Sigmoid colon (tissue), 6 donors: ENCODE measurements at regions not wholly inside any gene's neighbourhood (a gene's known extent, or its start where the extent isn't known, plus 50 kb on each side); places are given as distances from the start of the nearest gene placed in this dataset.
"Not testable (repeated sequence)": the region's sequence is repeated elsewhere in the genome, so short reads cannot be mapped to it uniquely, and the experiment has no call there.

Experiments
- DNase-seq: peaks from one replicate; pipeline ENCODE4 v3.0.0-alpha.2; 2019
- H3K27ac ChIP-seq, 4 donors: fragments of 200-600 bp; sonication (generic); one replicate each; pipeline ENCODE4 v1.5.1; 2016 to 2019; ENCODE audit warnings: mild to moderate bottlenecking in 1 of 4
- H3K27me3 ChIP-seq, 3 donors: fragments of 200-600 bp; sonication (generic); one replicate each; pipeline ENCODE4 v1.5.1; 2019; ENCODE audit warnings: mild to moderate bottlenecking in 1 of 3
- H3K36me3 ChIP-seq, 4 donors: fragments of 200-600 bp; sonication (generic); one replicate each; pipeline ENCODE4 v1.5.1; 2016 to 2019
- H3K4me1 ChIP-seq, 4 donors: fragments of 200-600 bp; sonication (generic); one replicate each; pipeline ENCODE4 v1.5.1; 2017 to 2019
- H3K4me3 ChIP-seq, 4 donors: fragments of 200-600 bp; sonication (generic); one replicate each; pipeline ENCODE4 v1.5.1; 2017 to 2019; ENCODE audit warnings: mild to moderate bottlenecking in 2 of 4, moderate library complexity in 1 of 4
- H3K9me3 ChIP-seq, 4 donors: fragments of 200-600 bp in 3 of 4; sonication (generic) in 3 of 4; one replicate each; pipeline versions ENCODE4 v1.5.1 to v1.6.1; 2013 to 2019
- EP300 ChIP-seq, 4 donors: sonication (generic); formaldehyde crosslinking; IDR thresholded peaks; one replicate each; pipeline ENCODE4 v1.6.1; 2017; ENCODE audit warnings: antibody characterized with exemption in 4 of 4
- POLR2A ChIP-seq, 2 donors: fragments of 450-650 bp; IDR thresholded peaks; one replicate each; pipeline ENCODE4 v1.6.1; 2016; ENCODE audit warnings: antibody characterized with exemption in 2 of 2, mild to moderate bottlenecking in 2 of 2, moderate library complexity in 2 of 2
- POLR2AphosphoS5 ChIP-seq, 4 donors: sonication (generic); formaldehyde crosslinking; IDR thresholded peaks; one replicate each; pipeline ENCODE4 v1.6.1; 2017; ENCODE audit warnings: antibody characterized with exemption in 4 of 4
- WGBS, 2 donors: extraction: QIAGEN DNeasy Blood & Tissue Kit; methylation state at CpG; one replicate each; pipeline ENCODE4 v1.1.7; 2013; 5-methylcytosine and 5-hydroxymethylcytosine counted together
- intact Hi-C: fragments of 100-400 bp; cut with DNase I; formaldehyde crosslinking; loops from one replicate; pipeline ENCODE4 v1.15.1; 2023
- TF ChIP-seq, protein P1 (sequence below), 4 experiments: fragments of 450-650 bp in 3 of 4; fragments of 200-600 bp in 1 of 4; IDR thresholded peaks; one replicate each; pipeline ENCODE4 v1.5.1; 2016 to 2019; ENCODE audit warnings: antibody characterized with exemption in 4 of 4, mild to moderate bottlenecking in 3 of 4, moderate library complexity in 2 of 4
- donor health status: healthy with polysubstance abuse.
- donor health status: healthy.

DNA sequence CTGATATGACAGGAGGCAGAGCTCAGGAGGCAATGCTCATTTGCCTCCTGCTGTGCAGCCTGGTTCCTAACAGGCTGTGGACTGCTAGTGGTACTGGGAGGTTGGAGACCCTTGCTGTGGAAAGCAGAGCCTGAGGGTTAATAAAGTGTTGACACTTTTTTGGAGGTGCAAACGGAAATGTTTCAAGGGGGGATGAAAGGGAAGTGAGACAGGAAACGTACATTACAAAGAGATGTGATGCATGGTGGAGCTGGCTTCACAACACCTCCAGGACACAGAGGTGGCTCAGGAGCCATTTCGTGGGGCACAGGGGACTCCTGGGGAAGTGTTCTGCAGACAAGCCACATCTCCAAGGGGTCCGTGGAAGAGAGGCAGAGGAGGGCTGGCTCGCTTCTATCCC, 137.6 kb upstream of the SVIL start:
- WGBS, 2 donors = 62 to 86% methylated on average over 5 of the region's 5 CpGs
- Histone ChIP-seq H3K27me3 (no peaks in the 10 kb centered on the region), H3K4me3 (no peak overlapping the region), H3K27ac (peak overlapping the region in 3 of 4 donors; percentile 36 to 76 (median 70)), H3K9me3 (no peaks in the 10 kb centered on the region), H3K36me3 (no peaks in the 10 kb centered on the region), H3K4me1 (peaks cover 0 to 34% (median 22%) of the 10 kb centered on the region in 4 donors)
- no peak for DNase-seq
- TF ChIP-seq, protein P1, sequence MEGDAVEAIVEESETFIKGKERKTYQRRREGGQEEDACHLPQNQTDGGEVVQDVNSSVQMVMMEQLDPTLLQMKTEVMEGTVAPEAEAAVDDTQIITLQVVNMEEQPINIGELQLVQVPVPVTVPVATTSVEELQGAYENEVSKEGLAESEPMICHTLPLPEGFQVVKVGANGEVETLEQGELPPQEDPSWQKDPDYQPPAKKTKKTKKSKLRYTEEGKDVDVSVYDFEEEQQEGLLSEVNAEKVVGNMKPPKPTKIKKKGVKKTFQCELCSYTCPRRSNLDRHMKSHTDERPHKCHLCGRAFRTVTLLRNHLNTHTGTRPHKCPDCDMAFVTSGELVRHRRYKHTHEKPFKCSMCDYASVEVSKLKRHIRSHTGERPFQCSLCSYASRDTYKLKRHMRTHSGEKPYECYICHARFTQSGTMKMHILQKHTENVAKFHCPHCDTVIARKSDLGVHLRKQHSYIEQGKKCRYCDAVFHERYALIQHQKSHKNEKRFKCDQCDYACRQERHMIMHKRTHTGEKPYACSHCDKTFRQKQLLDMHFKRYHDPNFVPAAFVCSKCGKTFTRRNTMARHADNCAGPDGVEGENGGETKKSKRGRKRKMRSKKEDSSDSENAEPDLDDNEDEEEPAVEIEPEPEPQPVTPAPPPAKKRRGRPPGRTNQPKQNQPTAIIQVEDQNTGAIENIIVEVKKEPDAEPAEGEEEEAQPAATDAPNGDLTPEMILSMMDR (IDR thresholded peaks at IDR 0.05) = no peak
- TF ChIP-seq POLR2AphosphoS5 (IDR thresholded peaks at IDR 0.05) (no peak), POLR2A (IDR thresholded peaks at IDR 0.05) (no peak), EP300 (IDR thresholded peaks at IDR 0.05) (no peak)
- intact Hi-C loops = no loop called here

DNA sequence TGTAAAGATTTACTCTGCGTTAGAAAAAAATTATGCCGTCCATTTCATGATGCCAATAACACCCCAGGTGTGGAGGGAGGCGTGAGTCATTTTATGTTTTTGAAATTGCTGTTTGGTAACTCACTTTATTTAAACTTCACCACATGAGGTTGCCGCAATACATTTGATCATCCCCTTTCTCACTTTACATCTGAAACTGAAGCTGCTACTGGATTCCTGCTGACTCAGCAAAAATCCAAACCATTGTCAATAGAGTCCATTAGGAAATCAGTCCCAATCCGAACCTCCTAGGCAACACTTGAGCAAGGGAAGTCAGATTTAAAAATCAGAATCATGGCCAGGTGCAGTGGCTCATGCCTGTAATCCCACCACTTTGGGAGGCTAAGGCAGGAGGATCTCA, 136.6 kb upstream of the SVIL start:
- Histone ChIP-seq H3K36me3 (no peaks in the 10 kb centered on the region), H3K9me3 (no peaks in the 10 kb centered on the region), H3K4me3 (no peak overlapping the region), H3K4me1 (peaks cover 0 to 44% (median 31%) of the 10 kb centered on the region in 4 donors), H3K27me3 (no peaks in the 10 kb centered on the region), H3K27ac (no peak overlapping the region)
- intact Hi-C loops = no loop called here
- no peak for DNase-seq
- TF ChIP-seq POLR2A (IDR thresholded peaks at IDR 0.05) = no peak
- TF ChIP-seq, protein P1 (IDR thresholded peaks at IDR 0.05) = no peak
- no peak for TF ChIP-seq EP300 (IDR thresholded peaks at IDR 0.05)
- TF ChIP-seq POLR2AphosphoS5 (IDR thresholded peaks at IDR 0.05) = no peak
- WGBS, 2 donors = 86 to 92% methylated on average over 5 of the region's 5 CpGs

- H3K4me1 ChIP-seq = peaks cover 0 to 40% (median 31%) of the 10 kb centered on the region in 4 donors
- 95% methylated on average over 3 to 4 of the region's 4 CpGs for WGBS, 2 donors
- H3K9me3 ChIP-seq, H3K4me3 ChIP-seq, H3K27me3 ChIP-seq, H3K36me3 ChIP-seq, intact Hi-C loops, DNase-seq, H3K27ac ChIP-seq: not testable (repeated sequence)
Measured at GRCh38 chr10:29769277-29769676, 134.5 kb upstream of the SVIL start.

DNA sequence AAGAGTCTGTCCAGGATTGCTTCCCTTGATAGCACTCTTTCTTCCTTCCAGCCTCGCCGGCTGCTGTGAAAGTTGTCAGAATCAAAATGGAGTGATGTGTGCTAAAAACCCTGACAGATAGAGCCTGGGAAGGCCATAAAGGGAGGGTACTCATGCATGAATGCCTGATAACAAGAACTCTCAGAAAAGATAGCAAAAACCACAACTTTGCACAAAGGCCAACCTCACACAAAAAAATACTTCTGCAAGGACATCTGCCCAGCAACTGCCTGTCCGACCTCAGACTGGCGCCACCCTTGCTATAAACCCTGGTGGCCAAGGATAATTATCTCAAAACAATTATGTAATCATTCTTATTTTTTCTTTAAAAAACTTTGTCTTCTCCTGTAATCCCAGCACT, 133.2 kb upstream of the SVIL start:
- intact Hi-C loops = no loop called here
- no peaks in the 10 kb centered on the region for H3K27me3 ChIP-seq
- H3K4me1 ChIP-seq = peaks cover 0 to 27% (median 24%) of the 10 kb centered on the region in 4 donors
- TF ChIP-seq POLR2A (IDR thresholded peaks at IDR 0.05) = no peak
- TF ChIP-seq, protein P1 (IDR thresholded peaks at IDR 0.05) = no peak
- TF ChIP-seq POLR2AphosphoS5 (IDR thresholded peaks at IDR 0.05) = no peak
- TF ChIP-seq EP300 (IDR thresholded peaks at IDR 0.05) = no peak
- 73 to 86% methylated on average over 4 of the region's 4 CpGs for WGBS, 2 donors
- H3K36me3 ChIP-seq = no peaks in the 10 kb centered on the region
- DNase-seq = no peak
- H3K27ac ChIP-seq = peak overlapping the region in 2 of 4 donors; percentile 65 to 69
- H3K4me3 ChIP-seq = no peak overlapping the region
- H3K9me3 ChIP-seq = no peaks in the 10 kb centered on the region

DNA sequence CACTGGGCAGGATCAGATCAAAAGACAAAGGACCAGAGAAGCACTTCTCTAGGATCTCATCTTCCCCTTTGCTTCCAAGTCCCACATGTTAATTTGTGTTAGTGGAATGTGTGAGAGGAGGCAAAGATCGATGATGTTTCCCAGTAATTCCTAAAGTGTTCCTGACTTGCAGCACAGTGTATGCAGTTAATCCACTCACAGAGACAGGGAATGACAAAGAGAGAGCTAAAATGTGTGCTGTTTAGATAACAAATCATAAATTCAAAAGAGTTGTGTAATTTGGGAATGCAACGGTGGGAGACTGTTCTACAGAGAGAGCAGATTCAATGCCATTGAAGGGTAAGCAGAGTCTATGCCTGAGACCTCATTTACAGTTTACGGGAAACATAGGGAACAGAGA, 132.0 kb upstream of the SVIL start:
- DNase-seq = no peak
- Histone ChIP-seq H3K27ac (peak overlapping the region in 3 of 4 donors; percentile 33 to 69 (median 65)), H3K4me3 (no peak overlapping the region), H3K9me3 (no peaks in the 10 kb centered on the region), H3K4me1 (peaks cover 0 to 18% (median 14%) of the 10 kb centered on the region in 4 donors), H3K27me3 (no peaks in the 10 kb centered on the region), H3K36me3 (no peaks in the 10 kb centered on the region)
- 65 to 66% methylated on average over 3 of the region's 3 CpGs for WGBS, 2 donors
- TF ChIP-seq, protein P1 (IDR thresholded peaks at IDR 0.05) = no peak
- peak in 2 of 4 donors; percentile 36 to 38 for TF ChIP-seq POLR2AphosphoS5 (IDR thresholded peaks at IDR 0.05)
- no peak for TF ChIP-seq POLR2A (IDR thresholded peaks at IDR 0.05)
- no peak for TF ChIP-seq EP300 (IDR thresholded peaks at IDR 0.05)
- intact Hi-C loops = no loop called here
